Keratinocyte (primary cell): ENCODE measurements at regions not wholly inside any gene's neighbourhood (a gene's known extent, or its start where the extent isn't known, plus 50 kb on each side); places are given as distances from the start of the nearest gene placed in this dataset.

Source experiments
- DNase-seq: peaks from one replicate; pipeline ENCODE4 v3.0.0-alpha.2; 2011; ENCODE audit warnings: low read depth, missing footprints, low spot score
- FAIRE-seq: peaks from 2 replicates; lab custom pipeline; 2011; peaks lifted over from hg19 to GRCh38; lab: Jason Lieb, UNC
- H2AFZ ChIP-seq: 2 replicates; pipeline ENCODE4 v1.6.0; 2012; ENCODE audit warnings: low read length, control low read depth, inconsistent platforms; ENCODE audit not compliant: control insufficient read depth
- H3K27ac ChIP-seq: 2 replicates; pipeline ENCODE4 v1.5.1; 2011; ENCODE audit warnings: low read length; ENCODE audit not compliant: control insufficient read depth, insufficient read depth
- H3K27me3 ChIP-seq: 3 replicates; pipeline ENCODE4 v1.6.0; 2011; ENCODE audit warnings: low read length; ENCODE audit not compliant: control insufficient read depth, insufficient read depth; ENCODE audit errors: extremely low read depth
- H3K36me3 ChIP-seq, 2 experiments: 2 replicates in 1 of 2; 3 replicates in 1 of 2; pipeline ENCODE4 v1.5.1; 2011; ENCODE audit warnings: low read length in 2 of 2, mild to moderate bottlenecking in 1 of 2; ENCODE audit not compliant: control insufficient read depth in 2 of 2, insufficient read depth in 2 of 2; ENCODE audit errors: extremely low read depth in 1 of 2
- H3K4me1 ChIP-seq: 3 replicates; pipeline ENCODE4 v1.5.1; 2011; ENCODE audit warnings: low read length; ENCODE audit not compliant: control insufficient read depth, insufficient read depth; ENCODE audit errors: extremely low read depth
- H3K4me2 ChIP-seq: 3 replicates; pipeline ENCODE4 v1.6.0; 2011; ENCODE audit warnings: low read depth, low read length; ENCODE audit not compliant: control insufficient read depth, insufficient read depth; ENCODE audit errors: extremely low read depth
- H3K4me3 ChIP-seq, 3 experiments: fragments of 200-600 bp in 1 of 3; sonication (generic) in 1 of 3; 2 replicates in 2 of 3; 3 replicates in 1 of 3; pipeline ENCODE4 v1.5.1; 2011 to 2016; ENCODE audit warnings: low read length in 3 of 3, mild to moderate bottlenecking in 3 of 3, control low read depth in 2 of 3, inconsistent platforms in 1 of 3, low read depth in 1 of 3, mixed read lengths in 1 of 3, mixed run types in 1 of 3, moderate library complexity in 1 of 3; ENCODE audit not compliant: control insufficient read depth in 2 of 3, insufficient read depth in 2 of 3; ENCODE audit errors: extremely low read depth in 1 of 3
- H3K79me2 ChIP-seq: 2 replicates; pipeline ENCODE4 v1.6.0; 2012; ENCODE audit warnings: low read length; ENCODE audit not compliant: control insufficient read depth, insufficient read depth
- H3K9ac ChIP-seq: 3 replicates; pipeline ENCODE4 v1.6.0; 2011; ENCODE audit warnings: low read length; ENCODE audit not compliant: control insufficient read depth, insufficient read depth; ENCODE audit errors: extremely low read depth
- H3K9me1 ChIP-seq: 3 replicates; pipeline ENCODE4 v1.6.0; 2011; ENCODE audit warnings: low read length; ENCODE audit not compliant: control insufficient read depth, insufficient read depth; ENCODE audit errors: extremely low read depth
- H3K9me3 ChIP-seq: 2 replicates; pipeline ENCODE4 v1.5.1; 2012; ENCODE audit warnings: low read depth, low read length; ENCODE audit not compliant: control insufficient read depth
- H4K20me1 ChIP-seq: 3 replicates; pipeline ENCODE4 v1.6.0; 2011; ENCODE audit warnings: low read length; ENCODE audit not compliant: control insufficient read depth, insufficient read depth; ENCODE audit errors: extremely low read depth
- EZH2 ChIP-seq: IDR thresholded peaks from one replicate; pipeline ENCODE4 v1.6.1; 2012; ENCODE audit warnings: inconsistent platforms, mild to moderate bottlenecking, low read length, moderate library complexity
- dilution Hi-C: fragments of 300-500 bp; cut with MboI; formaldehyde crosslinking; loops from one replicate; pipeline ENCODE4 v1.7.0; 2020; ENCODE audit warnings: low sequenced_read_pairs; ENCODE audit not compliant: extremely low pct_ligation_motif_present
- TF ChIP-seq, protein P1 (sequence below), 3 experiments: IDR thresholded peaks in 1 of 3; conservative IDR thresholded peaks in 1 of 3; optimal IDR thresholded peaks in 1 of 3; 2 replicates in 2 of 3; 3 replicates in 1 of 3; pipeline versions ENCODE3 to v1.5.1; 2011; ENCODE audit warnings: low read length in 3 of 3, mild to moderate bottlenecking in 3 of 3, moderate library complexity in 2 of 3, control low read depth in 1 of 3, inconsistent platforms in 1 of 3; ENCODE audit not compliant: insufficient read depth in 2 of 3; ENCODE audit errors: extremely low read depth in 1 of 3

GRCh38 chr16:59400830-59401229 is 666.7 kb upstream of the GOT2 start:
- no peaks in the 10 kb centered on the region for H3K9me3 ChIP-seq
- no peak overlapping the region for H3K27ac ChIP-seq
- no peak for FAIRE-seq
- no peaks in the 10 kb centered on the region for H3K27me3 ChIP-seq
- no peak overlapping the region for H3K9ac ChIP-seq
- no peak overlapping the region for H3K4me3 ChIP-seq
- DNase-seq, result no peak
- H3K9me1 ChIP-seq, result no peaks in the 10 kb centered on the region
- H2AFZ ChIP-seq, result no peak overlapping the region
- no peaks in the 10 kb centered on the region for H3K4me1 ChIP-seq
- TF ChIP-seq, protein P1, sequence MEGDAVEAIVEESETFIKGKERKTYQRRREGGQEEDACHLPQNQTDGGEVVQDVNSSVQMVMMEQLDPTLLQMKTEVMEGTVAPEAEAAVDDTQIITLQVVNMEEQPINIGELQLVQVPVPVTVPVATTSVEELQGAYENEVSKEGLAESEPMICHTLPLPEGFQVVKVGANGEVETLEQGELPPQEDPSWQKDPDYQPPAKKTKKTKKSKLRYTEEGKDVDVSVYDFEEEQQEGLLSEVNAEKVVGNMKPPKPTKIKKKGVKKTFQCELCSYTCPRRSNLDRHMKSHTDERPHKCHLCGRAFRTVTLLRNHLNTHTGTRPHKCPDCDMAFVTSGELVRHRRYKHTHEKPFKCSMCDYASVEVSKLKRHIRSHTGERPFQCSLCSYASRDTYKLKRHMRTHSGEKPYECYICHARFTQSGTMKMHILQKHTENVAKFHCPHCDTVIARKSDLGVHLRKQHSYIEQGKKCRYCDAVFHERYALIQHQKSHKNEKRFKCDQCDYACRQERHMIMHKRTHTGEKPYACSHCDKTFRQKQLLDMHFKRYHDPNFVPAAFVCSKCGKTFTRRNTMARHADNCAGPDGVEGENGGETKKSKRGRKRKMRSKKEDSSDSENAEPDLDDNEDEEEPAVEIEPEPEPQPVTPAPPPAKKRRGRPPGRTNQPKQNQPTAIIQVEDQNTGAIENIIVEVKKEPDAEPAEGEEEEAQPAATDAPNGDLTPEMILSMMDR (optimal IDR thresholded peaks at IDR 0.05 in 1 of 3, IDR thresholded peaks at IDR 0.05 in 1 of 3, conservative IDR thresholded peaks at IDR 0.05 in 1 of 3; ENCODE audit: extremely low read depth in 1 of 3, insufficient read depth in 2 of 3, low read length in 3 of 3), result no peak
- no peak for TF ChIP-seq EZH2
- dilution Hi-C loops, result no loop called here
- H3K36me3 ChIP-seq, result no peaks in the 10 kb centered on the region
- no peaks in the 10 kb centered on the region for H4K20me1 ChIP-seq
- no peaks in the 10 kb centered on the region for H3K79me2 ChIP-seq
- H3K4me2 ChIP-seq, result no peak overlapping the region

- FAIRE-seq (no peak), DNase-seq (no peak)
- dilution Hi-C loops, result no loop called here
- Histone ChIP-seq H3K27ac (no peak overlapping the region), H3K27me3 (no peaks in the 10 kb centered on the region), H3K79me2 (no peaks in the 10 kb centered on the region), H4K20me1 (no peaks in the 10 kb centered on the region), H2AFZ (no peak overlapping the region), H3K36me3 (no peaks in the 10 kb centered on the region), H3K4me2 (no peak overlapping the region), H3K4me1 (no peaks in the 10 kb centered on the region), H3K9ac (no peak overlapping the region), H3K9me3 (no peaks in the 10 kb centered on the region), H3K9me1 (no peaks in the 10 kb centered on the region), H3K4me3 (no peak overlapping the region)
- TF ChIP-seq EZH2, result no peak
- TF ChIP-seq, protein P1 (optimal IDR thresholded peaks at IDR 0.05 in 1 of 3, IDR thresholded peaks at IDR 0.05 in 1 of 3, conservative IDR thresholded peaks at IDR 0.05 in 1 of 3; ENCODE audit: extremely low read depth in 1 of 3, insufficient read depth in 2 of 3, low read length in 3 of 3), result no peak
Measured at GRCh38 chr16:59397638-59398037, 663.5 kb upstream of the GOT2 start.
